Neural cell (in vitro differentiated cells): ENCODE measurements at regions not wholly inside any gene's neighbourhood (a gene's known extent, or its start where the extent isn't known, plus 50 kb on each side); places are given as distances from the start of the nearest gene placed in this dataset.

Experiments
- H2AFZ ChIP-seq: fragments of 200-600, 300-800 bp; sonication (generic), shearing (Covaris generic); 2 replicates; pipeline ENCODE4 v1.6.0; 2014; ENCODE audit warnings: low read depth, mild to moderate bottlenecking, antibody characterized with exemption, low read length, moderate library complexity
- H3F3A ChIP-seq: fragments of 200-600 bp; shearing (Covaris generic); 2 replicates; pipeline ENCODE4 v1.6.1; 2016; ENCODE audit warnings: mild to moderate bottlenecking, moderate library complexity, mixed read lengths, antibody characterized with exemption, low read length; ENCODE audit not compliant: insufficient read depth, poor library complexity, severe bottlenecking
- H3K27ac ChIP-seq: fragments of 200-600, 300-800 bp; sonication (generic), shearing (Covaris generic); 2 replicates; pipeline ENCODE4 v1.5.1; 2014; ENCODE audit warnings: mild to moderate bottlenecking, low read length, moderate library complexity
- H3K27me3 ChIP-seq: fragments of 300-800, 200-600 bp; sonication (generic), shearing (Covaris generic); 2 replicates; pipeline ENCODE4 v1.6.0; 2014; ENCODE audit warnings: mild to moderate bottlenecking, low read depth, low read length, moderate library complexity; ENCODE audit not compliant: insufficient read depth
- H3K36me3 ChIP-seq: fragments of 300-800, 200-600 bp; sonication (generic), shearing (Covaris generic); 2 replicates; pipeline ENCODE4 v1.5.1; 2014; ENCODE audit warnings: mild to moderate bottlenecking, antibody characterized with exemption, low read length, moderate library complexity; ENCODE audit not compliant: insufficient read depth
- H3K4me2 ChIP-seq: fragments of 300-800, 200-600 bp; sonication (generic), shearing (Covaris generic); 2 replicates; pipeline ENCODE4 v1.6.0; 2014; ENCODE audit warnings: mild to moderate bottlenecking, low read length
- H3K4me3 ChIP-seq: fragments of 300-800, 200-600 bp; sonication (generic), shearing (Covaris generic); 2 replicates; pipeline ENCODE4 v1.5.1; 2014; ENCODE audit warnings: mild to moderate bottlenecking, low read length, moderate library complexity
- H3K79me2 ChIP-seq: fragments of 200-600 bp; shearing (Covaris generic); replicated peaks from 2 replicates; pipeline ENCODE4 v1.6.0; 2014; ENCODE audit warnings: mild to moderate bottlenecking, low read length, moderate library complexity; ENCODE audit not compliant: insufficient read depth
- H3K9ac ChIP-seq: fragments of 300-800, 200-600 bp; sonication (generic), shearing (Covaris generic); 2 replicates; pipeline ENCODE4 v1.6.1; 2016; ENCODE audit warnings: mild to moderate bottlenecking, low read length, mixed read lengths
- H3K9me2 ChIP-seq: fragments of 200-600 bp; shearing (Covaris generic); 2 replicates; pipeline ENCODE4 v1.6.1; 2016; ENCODE audit warnings: mild to moderate bottlenecking, low read length, mixed read lengths; ENCODE audit not compliant: insufficient read depth
- H3K9me3 ChIP-seq: fragments of 200-600, 300-800 bp; sonication (generic), shearing (Covaris generic); 2 replicates; pipeline ENCODE4 v1.6.1; 2016; ENCODE audit warnings: mild to moderate bottlenecking, mixed run types, low read length, moderate library complexity, mixed read lengths
- H4K20me1 ChIP-seq: fragments of 200-600 bp; shearing (Covaris generic); 2 replicates; pipeline ENCODE4 v1.6.1; 2016; ENCODE audit warnings: mild to moderate bottlenecking, mixed run types; ENCODE audit not compliant: insufficient read depth
- CTCF ChIP-seq: fragments of 450-650 bp; IDR thresholded peaks from 2 replicates; pipeline ENCODE4 v1.5.1; 2014; ENCODE audit warnings: antibody characterized with exemption, mild to moderate bottlenecking, moderate library complexity; ENCODE audit not compliant: poor library complexity, severe bottlenecking
- EP300 ChIP-seq: fragments of 450-650 bp; conservative IDR thresholded peaks from 2 replicates; pipeline ENCODE4 v1.6.1; 2014; ENCODE audit warnings: antibody characterized with exemption, mild to moderate bottlenecking, moderate library complexity; ENCODE audit not compliant: poor library complexity, severe bottlenecking
- EZH2 ChIP-seq: fragments of 200-600, 300-800 bp; shearing (Covaris generic), sonication (generic); IDR thresholded peaks from 2 replicates; pipeline ENCODE4 v1.6.1; 2014; ENCODE audit warnings: antibody characterized with exemption, low read length, borderline replicate concordance, mild to moderate bottlenecking; ENCODE audit not compliant: insufficient read depth, poor library complexity, severe bottlenecking
- MXI1 ChIP-seq: fragments of 450-650 bp; conservative IDR thresholded peaks from 2 replicates; pipeline ENCODE4 v1.6.1; 2014; ENCODE audit warnings: antibody characterized with exemption, mild to moderate bottlenecking; ENCODE audit not compliant: poor library complexity, severe bottlenecking
- POLR2AphosphoS5 ChIP-seq: IDR thresholded peaks from 2 replicates; pipeline ENCODE4 v1.6.1; 2012
- RAD21 ChIP-seq: fragments of 450-650 bp; conservative IDR thresholded peaks from 2 replicates; pipeline ENCODE4 v1.6.1; 2014; ENCODE audit warnings: antibody characterized with exemption, mild to moderate bottlenecking, moderate library complexity
- REST ChIP-seq: IDR thresholded peaks from 2 replicates; pipeline ENCODE4 v1.6.1; 2012; ENCODE audit warnings: borderline replicate concordance
- SMC3 ChIP-seq: fragments of 450-650 bp; conservative IDR thresholded peaks from 2 replicates; pipeline ENCODE4 v1.6.1; 2014; ENCODE audit warnings: antibody characterized with exemption, mild to moderate bottlenecking, moderate library complexity; ENCODE audit not compliant: poor library complexity
- TAF1 ChIP-seq: IDR thresholded peaks from 2 replicates; pipeline ENCODE4 v1.6.1; 2012; ENCODE audit warnings: low read depth

DNA sequence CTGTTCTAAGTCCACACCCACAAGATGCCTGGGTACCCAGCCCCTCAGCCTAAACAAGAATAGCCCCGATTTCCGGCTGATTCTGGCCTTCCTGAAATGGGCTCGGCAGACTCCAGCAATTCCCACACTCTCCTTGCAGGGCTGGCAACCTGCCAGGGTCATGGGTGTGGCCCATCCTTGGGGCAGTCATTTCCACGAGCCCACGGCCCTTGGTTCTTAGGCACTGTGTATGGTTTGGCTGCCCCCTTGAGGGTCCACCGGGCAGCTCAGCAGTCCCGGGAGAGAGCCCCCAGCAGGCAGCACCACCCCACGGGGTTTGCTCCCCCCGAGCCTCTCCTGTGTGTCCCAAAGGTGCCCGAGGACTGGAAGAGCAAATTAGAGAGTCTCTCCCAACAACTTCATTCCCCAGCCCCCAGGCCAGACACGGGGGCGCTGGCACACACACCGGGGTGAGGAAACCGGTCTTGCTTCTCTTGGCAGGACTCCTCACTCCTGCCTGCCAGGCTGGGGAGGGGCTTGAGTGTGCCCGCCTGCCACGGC, 142.2 kb downstream of the EMX2 start:
- Histone ChIP-seq H3K9me2 (no peaks in the 10 kb centered on the region), H4K20me1 (no peaks in the 10 kb centered on the region), H2AFZ (no peak overlapping the region), H3K9me3 (no peaks in the 10 kb centered on the region), H3K9ac (no peak overlapping the region), H3K4me2 (no peak overlapping the region), H3F3A (no peaks in the 10 kb centered on the region), H3K27ac (no peak overlapping the region), H3K4me3 (no peak overlapping the region), H3K36me3 (no peaks in the 10 kb centered on the region), H3K27me3 (no peaks in the 10 kb centered on the region), H3K79me2 (no peaks in the 10 kb centered on the region)
- no peak for TF ChIP-seq POLR2AphosphoS5

DNA sequence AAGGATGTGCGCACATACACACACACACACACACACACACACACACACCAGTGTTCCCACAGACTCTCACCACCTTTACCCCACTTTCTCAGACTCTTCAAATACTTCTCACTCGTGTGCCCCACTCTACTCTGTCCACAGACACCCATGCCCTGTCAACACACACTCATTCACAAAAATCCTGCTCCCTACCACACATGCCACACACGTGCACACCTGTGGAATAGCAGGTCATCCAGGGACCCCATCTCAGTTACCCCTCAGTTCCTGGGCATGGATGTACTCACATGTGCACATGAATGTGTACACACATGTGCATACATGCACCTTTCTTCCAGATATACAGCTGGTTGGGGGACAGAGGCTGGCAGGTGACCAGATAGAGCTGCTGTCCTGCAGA, 142.9 kb downstream of the EMX2 start:
- no peak overlapping the region for H3K4me2 ChIP-seq
- no peak overlapping the region for H2AFZ ChIP-seq
- no peaks in the 10 kb centered on the region for H4K20me1 ChIP-seq
- no peaks in the 10 kb centered on the region for H3K79me2 ChIP-seq
- H3K27me3 ChIP-seq, result no peaks in the 10 kb centered on the region
- no peak for TF ChIP-seq EZH2
- no peak for TF ChIP-seq EP300
- no peak for TF ChIP-seq TAF1
- TF ChIP-seq REST, result no peak
- TF ChIP-seq POLR2AphosphoS5, result no peak
- TF ChIP-seq RAD21, result no peak
- TF ChIP-seq SMC3, result no peak
- no peak for TF ChIP-seq CTCF
- no peak for TF ChIP-seq MXI1
- no peak overlapping the region for H3K4me3 ChIP-seq
- no peaks in the 10 kb centered on the region for H3K9me3 ChIP-seq
- H3F3A ChIP-seq, result no peaks in the 10 kb centered on the region
- no peak overlapping the region for H3K27ac ChIP-seq
- no peaks in the 10 kb centered on the region for H3K9me2 ChIP-seq
- no peak overlapping the region for H3K9ac ChIP-seq
- no peaks in the 10 kb centered on the region for H3K36me3 ChIP-seq

- no peak for TF ChIP-seq REST
- TF ChIP-seq EZH2, result no peak
- no peak for TF ChIP-seq SMC3
- no peak for TF ChIP-seq POLR2AphosphoS5
- TF ChIP-seq MXI1, result no peak
- no peak for TF ChIP-seq EP300
- TF ChIP-seq RAD21, result no peak
- TF ChIP-seq TAF1, result no peak
- TF ChIP-seq CTCF, result no peak
- H2AFZ ChIP-seq, result no peak overlapping the region
Measured at GRCh38 chr10:117686606-117687005, 144.1 kb downstream of the EMX2 start.

More at GRCh38 chr10:117686606-117687005, 144.1 kb downstream of the EMX2 start:
- H3K9me3 ChIP-seq, result no peaks in the 10 kb centered on the region
- no peak overlapping the region for H3K4me3 ChIP-seq
- H3K27me3 ChIP-seq, result no peaks in the 10 kb centered on the region
- no peaks in the 10 kb centered on the region for H3K79me2 ChIP-seq
- no peak overlapping the region for H3K9ac ChIP-seq
- no peaks in the 10 kb centered on the region for H3K36me3 ChIP-seq
- no peaks in the 10 kb centered on the region for H4K20me1 ChIP-seq
- no peaks in the 10 kb centered on the region for H3K9me2 ChIP-seq
- no peak overlapping the region for H3K4me2 ChIP-seq
- no peak overlapping the region for H3K27ac ChIP-seq
- no peaks in the 10 kb centered on the region for H3F3A ChIP-seq
